ENCODE measurements at regions not wholly inside any gene's neighbourhood (a gene's known extent, or its start where the extent isn't known, plus 50 kb on each side); places are given as distances from the start of the nearest gene placed in this dataset.

DNA sequence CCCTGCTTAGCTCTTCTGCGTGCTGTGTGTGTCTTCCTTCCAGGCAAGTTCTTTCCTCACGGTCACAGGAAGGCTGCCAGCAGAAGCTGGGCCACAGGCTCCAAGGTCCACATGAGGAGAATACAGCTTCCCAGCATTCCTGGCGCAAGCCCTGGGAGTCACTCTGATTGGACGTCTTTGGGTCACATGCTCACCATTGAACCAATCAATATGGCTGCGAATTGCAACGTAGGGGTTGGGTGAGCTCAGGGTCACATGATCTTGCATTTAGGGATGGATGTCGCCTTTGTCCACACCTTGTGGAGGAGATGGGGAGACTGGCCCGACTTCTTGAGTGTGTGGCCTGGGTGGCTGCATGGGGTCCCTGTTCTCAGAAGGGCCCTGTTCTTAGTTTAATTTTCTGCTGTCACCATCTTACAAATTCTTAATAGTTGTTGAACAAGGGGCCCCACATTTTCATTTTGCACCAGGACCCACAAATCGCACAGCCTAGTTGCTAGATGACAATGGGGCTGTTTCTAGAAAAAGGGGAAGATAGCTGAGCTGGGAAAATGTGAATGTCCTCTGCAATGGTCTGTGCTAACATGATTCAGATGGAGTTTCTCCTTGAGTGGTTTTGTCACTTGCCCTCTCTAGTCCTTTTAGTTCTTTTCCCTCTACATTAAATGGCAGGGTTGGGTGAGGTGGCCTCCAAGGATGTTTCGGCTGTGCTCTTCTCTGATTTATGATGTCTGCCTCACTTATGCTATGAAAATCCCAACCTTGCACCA, 149.6 kb downstream of the CDH26 start:
- Mint-ChIP-seq H3K27ac (no peak overlapping the region), H3K27me3 (ENCODE audit: low read depth, poor library complexity) (peaks cover 14% of the 10 kb centered on the region), H3K9me3 (peaks cover 15% of the 10 kb centered on the region), H3K36me3 (ENCODE audit: low read depth) (no peaks in the 10 kb centered on the region), H3K4me1 (peaks cover 20% of the 10 kb centered on the region), H3K4me3 (no peak overlapping the region)
- TF ChIP-seq CTCF (IDR thresholded peaks at IDR 0.05): no peak
- DNase-seq: no peak

DNA sequence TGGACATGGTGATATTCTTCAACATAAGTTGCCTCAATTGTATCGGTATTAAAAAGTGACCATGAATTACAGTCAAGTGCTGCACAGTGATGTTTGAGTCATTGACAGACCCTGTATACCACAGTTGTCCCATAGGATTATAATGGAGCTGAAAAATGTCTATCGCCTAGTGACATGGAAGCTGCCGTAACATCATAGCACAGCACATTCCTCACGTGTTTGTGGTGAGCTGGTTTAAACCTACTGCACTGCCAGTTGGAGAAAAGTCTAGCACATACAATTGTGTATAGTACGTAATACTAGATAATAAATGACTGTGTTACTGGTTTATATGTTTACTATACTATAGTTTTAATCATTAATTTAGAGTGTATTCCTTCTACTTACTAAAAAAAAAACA, 150.2 kb downstream of the CDH26 start:
- Mint-ChIP-seq H3K36me3 (ENCODE audit: low read depth) (no peaks in the 10 kb centered on the region), H3K27ac (no peak overlapping the region), H3K4me3 (no peak overlapping the region), H3K27me3 (ENCODE audit: low read depth, poor library complexity) (peaks cover 12% of the 10 kb centered on the region), H3K9me3 (peaks cover 18% of the 10 kb centered on the region), H3K4me1 (peaks cover 16% of the 10 kb centered on the region)
- TF ChIP-seq CTCF (IDR thresholded peaks at IDR 0.05): no peak
- DNase-seq: no peak

- Mint-ChIP-seq H3K36me3 (ENCODE audit: low read depth) (no peaks in the 10 kb centered on the region), H3K4me3 (no peak overlapping the region), H3K27ac (no peak overlapping the region), H3K27me3 (ENCODE audit: low read depth, poor library complexity) (peaks cover 21% of the 10 kb centered on the region), H3K4me1 (peaks cover 5% of the 10 kb centered on the region), H3K9me3 (peaks cover 11% of the 10 kb centered on the region)
- TF ChIP-seq CTCF (IDR thresholded peaks at IDR 0.05): no peak
- no peak for DNase-seq
Measured at GRCh38 chr20:60113024-60113724, 155.0 kb downstream of the CDH26 start.

- Mint-ChIP-seq H3K27ac (no peak overlapping the region), H3K27me3 (ENCODE audit: low read depth, poor library complexity) (peaks cover 27% of the 10 kb centered on the region), H3K9me3 (peaks cover 11% of the 10 kb centered on the region), H3K4me3 (no peak overlapping the region), H3K36me3 (ENCODE audit: low read depth) (no peaks in the 10 kb centered on the region), H3K4me1 (peaks cover 5% of the 10 kb centered on the region)
- no peak for TF ChIP-seq CTCF (IDR thresholded peaks at IDR 0.05)
- no peak for DNase-seq
Measured at GRCh38 chr20:60113771-60114170, 155.5 kb downstream of the CDH26 start.

GRCh38 chr20:60115451-60115850, 157.2 kb downstream of the CDH26 start:
- peaks cover 5% of the 10 kb centered on the region for H3K4me1 Mint-ChIP-seq
- H3K9me3 Mint-ChIP-seq: peaks cover 12% of the 10 kb centered on the region
- no peak overlapping the region for H3K27ac Mint-ChIP-seq
- no peaks in the 10 kb centered on the region for H3K36me3 Mint-ChIP-seq (ENCODE audit: low read depth)
- H3K4me3 Mint-ChIP-seq: no peak overlapping the region
- peaks cover 29% of the 10 kb centered on the region for H3K27me3 Mint-ChIP-seq (ENCODE audit: low read depth, poor library complexity)
- no peak for DNase-seq
- TF ChIP-seq CTCF (IDR thresholded peaks at IDR 0.05): no peak
